Fibroblast of villous mesenchyme (primary cell): ENCODE measurements at regions not wholly inside any gene's neighbourhood (a gene's known extent, or its start where the extent isn't known, plus 50 kb on each side); places are given as distances from the start of the nearest gene placed in this dataset.

Experiments
- DNase-seq: peaks from one replicate; pipeline ENCODE4 v3.0.0-alpha.2; 2010; ENCODE audit warnings: low read depth
- H3K4me3 ChIP-seq: 2 replicates; pipeline ENCODE4 v1.5.1; 2011; ENCODE audit warnings: low read depth, mild to moderate bottlenecking, low read length
- TF ChIP-seq, protein P1 (sequence below): IDR thresholded peaks from 2 replicates; pipeline ENCODE4 v1.5.1; 2012; ENCODE audit warnings: low read depth, mild to moderate bottlenecking, low read length; ENCODE audit not compliant: insufficient read depth

DNA sequence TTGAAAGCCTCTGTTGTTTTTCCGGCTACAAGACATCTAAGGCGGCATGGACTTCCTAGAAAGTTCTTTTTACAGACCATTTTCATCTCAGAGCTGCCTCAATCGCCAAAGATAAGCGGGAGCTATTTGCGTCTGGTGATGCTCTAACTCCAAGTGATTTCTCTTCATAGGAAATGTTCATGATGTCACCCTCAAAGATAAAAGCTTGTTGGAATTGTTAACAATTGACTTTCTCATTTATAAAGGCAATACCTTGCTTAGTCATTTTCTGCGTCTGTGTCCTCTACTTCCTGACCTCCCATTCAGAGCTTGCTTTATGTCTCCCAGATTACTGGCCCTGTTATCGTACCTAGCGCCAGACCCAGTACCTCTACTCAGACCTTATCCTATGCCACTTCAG lies 259.0 kb upstream of the G2E3 start:
- TF ChIP-seq, protein P1, sequence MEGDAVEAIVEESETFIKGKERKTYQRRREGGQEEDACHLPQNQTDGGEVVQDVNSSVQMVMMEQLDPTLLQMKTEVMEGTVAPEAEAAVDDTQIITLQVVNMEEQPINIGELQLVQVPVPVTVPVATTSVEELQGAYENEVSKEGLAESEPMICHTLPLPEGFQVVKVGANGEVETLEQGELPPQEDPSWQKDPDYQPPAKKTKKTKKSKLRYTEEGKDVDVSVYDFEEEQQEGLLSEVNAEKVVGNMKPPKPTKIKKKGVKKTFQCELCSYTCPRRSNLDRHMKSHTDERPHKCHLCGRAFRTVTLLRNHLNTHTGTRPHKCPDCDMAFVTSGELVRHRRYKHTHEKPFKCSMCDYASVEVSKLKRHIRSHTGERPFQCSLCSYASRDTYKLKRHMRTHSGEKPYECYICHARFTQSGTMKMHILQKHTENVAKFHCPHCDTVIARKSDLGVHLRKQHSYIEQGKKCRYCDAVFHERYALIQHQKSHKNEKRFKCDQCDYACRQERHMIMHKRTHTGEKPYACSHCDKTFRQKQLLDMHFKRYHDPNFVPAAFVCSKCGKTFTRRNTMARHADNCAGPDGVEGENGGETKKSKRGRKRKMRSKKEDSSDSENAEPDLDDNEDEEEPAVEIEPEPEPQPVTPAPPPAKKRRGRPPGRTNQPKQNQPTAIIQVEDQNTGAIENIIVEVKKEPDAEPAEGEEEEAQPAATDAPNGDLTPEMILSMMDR = no peak
- no peak for DNase-seq
- no peak overlapping the region for H3K4me3 ChIP-seq

DNA sequence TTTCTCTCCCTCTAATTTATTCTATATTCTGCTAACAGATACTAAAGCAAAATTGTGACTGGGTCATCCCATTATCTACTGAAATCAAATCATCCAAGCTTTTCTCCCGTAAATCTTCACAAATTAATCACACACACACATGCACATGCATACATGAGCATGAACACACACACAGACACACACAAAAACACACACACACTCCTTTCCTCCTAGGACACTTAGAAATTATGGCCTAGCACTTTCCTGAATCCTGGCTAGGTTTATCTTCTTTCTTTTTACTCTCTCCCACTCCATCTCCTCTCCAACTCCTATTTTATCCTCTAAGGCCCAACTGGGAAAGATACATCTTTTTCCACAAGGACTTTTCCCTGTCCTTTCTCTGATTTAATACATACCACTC lies 255.6 kb upstream of the G2E3 start:
- no peak overlapping the region for H3K4me3 ChIP-seq
- TF ChIP-seq, protein P1 = no peak
- DNase-seq = no peak

DNA sequence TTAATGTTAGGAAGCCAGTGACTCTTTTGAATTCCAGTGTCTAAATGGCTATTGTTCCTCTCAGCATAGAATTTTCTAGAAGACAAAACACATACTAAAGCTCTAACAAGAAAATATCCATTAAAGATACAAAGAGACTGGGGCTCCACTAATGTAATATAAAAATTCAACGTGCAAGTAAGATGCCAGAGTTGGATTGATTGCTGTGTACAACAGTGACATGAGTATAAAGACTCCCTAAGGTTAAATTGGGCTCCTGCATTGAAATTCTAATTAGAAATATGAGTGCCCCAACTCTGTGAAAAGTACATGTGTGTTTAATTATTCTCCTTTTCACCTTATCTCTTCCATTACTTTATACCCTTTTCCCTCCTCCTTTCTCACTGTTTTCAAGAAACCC lies 253.6 kb upstream of the G2E3 start:
- TF ChIP-seq, protein P1 = no peak
- no peak overlapping the region for H3K4me3 ChIP-seq
- no peak for DNase-seq

DNA sequence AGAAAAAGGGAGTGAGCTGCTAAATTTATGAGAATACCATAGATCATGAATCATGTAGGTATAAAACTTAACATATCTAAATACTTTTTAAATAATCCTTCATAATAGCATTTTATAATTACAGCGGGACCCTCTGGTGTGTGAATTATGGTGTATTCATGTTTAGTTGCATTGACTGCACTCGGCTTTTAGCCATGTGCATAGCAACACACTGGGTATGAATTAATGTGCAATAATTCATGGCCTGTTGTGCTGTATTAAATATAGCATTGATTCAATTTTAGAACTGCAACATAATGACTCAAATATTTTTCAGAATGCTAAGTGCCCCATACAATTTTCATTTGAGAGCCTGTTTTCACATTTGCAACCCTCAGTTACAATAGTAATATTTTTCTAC lies 249.6 kb upstream of the G2E3 start:
- TF ChIP-seq, protein P1 = no peak
- no peak for DNase-seq
- H3K4me3 ChIP-seq = no peak overlapping the region

DNA sequence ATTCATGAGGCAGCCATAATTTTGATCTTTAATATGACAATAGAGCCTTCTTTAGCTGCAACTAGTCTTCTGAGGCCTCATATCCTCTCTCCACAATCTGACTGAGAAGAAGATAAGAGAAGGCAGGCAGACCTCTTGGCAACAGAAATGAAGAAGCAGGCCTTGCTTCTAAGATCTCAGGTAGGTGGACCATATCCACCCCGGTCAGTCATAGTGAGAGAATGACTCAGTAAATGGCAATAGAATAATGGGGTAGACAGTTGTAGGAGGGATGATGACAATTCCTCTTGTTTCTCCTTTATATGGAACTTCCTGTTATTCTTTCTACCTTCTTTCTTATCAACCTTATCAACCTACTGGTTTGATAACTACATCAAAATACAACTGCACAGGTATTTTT lies 246.7 kb upstream of the G2E3 start:
- no peak overlapping the region for H3K4me3 ChIP-seq
- DNase-seq = no peak
- TF ChIP-seq, protein P1 = no peak

DNA sequence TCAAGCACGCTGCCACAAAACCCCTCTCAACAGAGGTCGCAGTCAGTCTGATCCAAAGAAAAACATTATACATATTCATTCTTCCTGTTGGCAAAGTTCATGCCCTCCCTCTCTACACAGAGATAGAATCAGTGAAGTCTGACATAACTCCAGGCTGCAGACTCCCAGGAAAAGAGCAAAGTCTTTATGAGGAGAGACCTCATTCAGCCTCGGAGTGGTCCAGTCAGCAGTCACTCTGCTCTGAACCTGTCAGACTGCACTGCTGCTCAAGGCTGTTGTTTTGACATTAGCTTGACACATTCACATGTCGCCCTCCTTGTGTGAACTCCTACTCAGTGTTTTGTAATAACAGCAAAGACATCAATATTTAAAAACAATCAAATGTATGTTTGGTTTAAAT lies 241.2 kb upstream of the G2E3 start:
- TF ChIP-seq, protein P1 = no peak
- H3K4me3 ChIP-seq = no peak overlapping the region
- no peak for DNase-seq

DNA sequence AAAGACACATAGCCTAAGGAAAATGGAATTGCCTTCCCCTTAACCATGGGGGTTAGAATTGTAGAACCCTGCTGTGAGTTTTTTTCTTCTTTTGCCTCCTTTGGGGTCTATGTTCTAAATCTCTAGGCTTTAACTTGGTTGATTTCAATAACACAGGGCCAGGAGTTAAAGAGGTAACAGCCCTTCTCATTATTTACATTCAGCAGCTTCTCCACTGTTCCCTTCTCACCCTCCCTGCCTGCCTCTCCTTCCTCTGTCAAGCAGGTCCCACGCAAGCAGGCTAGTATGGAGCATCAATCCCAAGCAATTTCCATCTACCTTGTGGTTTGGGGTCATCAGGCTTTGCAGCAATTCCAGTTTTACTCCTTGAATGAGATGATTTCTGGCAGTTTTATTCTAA lies 236.1 kb upstream of the G2E3 start:
- DNase-seq = no peak
- no peak overlapping the region for H3K4me3 ChIP-seq
- TF ChIP-seq, protein P1 = no peak
